ENCODE measurements at regions not wholly inside any gene's neighbourhood (a gene's known extent, or its start where the extent isn't known, plus 50 kb on each side); places are given as distances from the start of the nearest gene placed in this dataset.

DNA sequence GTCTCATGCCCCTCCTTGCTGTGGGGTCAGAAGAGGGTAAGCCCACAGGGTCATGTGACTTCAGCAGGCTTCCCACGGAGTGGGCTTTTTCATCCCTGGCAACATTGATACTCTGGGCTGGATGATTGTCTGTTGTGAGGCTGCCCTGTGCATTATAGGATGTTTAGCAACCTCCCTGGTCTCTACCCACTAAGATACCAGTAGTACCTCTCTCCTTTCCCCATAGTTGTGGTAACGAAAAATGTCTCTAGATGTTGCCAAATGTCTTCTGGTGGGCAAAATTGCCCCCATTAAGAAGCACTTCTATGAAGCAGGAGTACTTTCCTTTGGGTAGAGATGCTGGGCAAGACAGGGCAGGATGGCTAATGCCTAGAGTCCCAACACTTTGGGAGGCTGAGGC lies 232.5 kb upstream of the ZNF217 start:
- TF ChIP-seq EZH2 (IDR thresholded peaks at IDR 0.05; ENCODE audit: insufficient read depth, poor library complexity, severe bottlenecking) (no peak), EZH2phosphoT487 (IDR thresholded peaks at IDR 0.05; ENCODE audit: insufficient read depth, low read depth) (no peak)
